Right atrium auricular region (tissue), 2 donors: ENCODE measurements at regions not wholly inside any gene's neighbourhood (a gene's known extent, or its start where the extent isn't known, plus 50 kb on each side); places are given as distances from the start of the nearest gene placed in this dataset.
"Not testable (repeated sequence)": the region's sequence is repeated elsewhere in the genome, so short reads cannot be mapped to it uniquely, and the experiment has no call there.

Source experiments
- DNase-seq: peaks from one replicate; pipeline ENCODE4 v3.0.0-alpha.2; 2019; ENCODE audit warnings: low spot score
- H3K27ac ChIP-seq, 2 donors: fragments of 200-600 bp; sonication (generic); 1 replicate in 1 of 2; 2 replicates in 1 of 2; pipeline ENCODE4 v1.5.1; 2016 to 2019
- H3K27me3 ChIP-seq, 2 donors: fragments of 200-600 bp; sonication (generic); one replicate each; pipeline versions ENCODE4 v1.5.1 to v1.6.0; 2017 to 2019
- H3K36me3 ChIP-seq: fragments of 200-600 bp; sonication (generic); one replicate; pipeline ENCODE4 v1.5.1; 2016
- H3K4me1 ChIP-seq, 2 donors: fragments of 200-600 bp; sonication (generic); one replicate each; pipeline versions ENCODE4 v1.5.1 to v1.6.0; 2017 to 2019
- H3K4me3 ChIP-seq, 2 donors: fragments of 200-600 bp; sonication (generic); 1 replicate in 1 of 2; 2 replicates in 1 of 2; pipeline ENCODE4 v1.5.1; 2017 to 2019; ENCODE audit warnings: mild to moderate bottlenecking in 1 of 2, moderate library complexity in 1 of 2
- H3K9me3 ChIP-seq, 2 donors: fragments of 200-600 bp; sonication (generic); one replicate each; pipeline ENCODE4 v1.5.1; 2019
- CTCF ChIP-seq, 2 donors: fragments of 200-600 bp; sonication (generic); IDR thresholded peaks; one replicate each; pipeline ENCODE4 v1.5.1; 2019; ENCODE audit warnings: antibody characterized with exemption in 2 of 2

- Histone ChIP-seq H3K4me3 (no peak overlapping the region), H3K4me1 (no peaks in the 10 kb centered on the region), H3K9me3 (no peaks in the 10 kb centered on the region), H3K27me3 (no peaks in the 10 kb centered on the region), H3K27ac (no peak overlapping the region), H3K36me3 (no peaks in the 10 kb centered on the region)
- DNase-seq = no peak
- no peak for TF ChIP-seq CTCF (IDR thresholded peaks at IDR 0.05)
Observed at GRCh38 chr14:44732144-44732543, 225.1 kb upstream of the FSCB start.

GRCh38 chr14:44730860-44731259, 223.8 kb upstream of the FSCB start:
- no peaks in the 10 kb centered on the region for H3K9me3 ChIP-seq
- no peaks in the 10 kb centered on the region for H3K27me3 ChIP-seq
- H3K36me3 ChIP-seq = no peaks in the 10 kb centered on the region
- H3K4me3 ChIP-seq = no peak overlapping the region
- DNase-seq = no peak
- no peaks in the 10 kb centered on the region for H3K4me1 ChIP-seq
- no peak overlapping the region for H3K27ac ChIP-seq
- TF ChIP-seq CTCF (IDR thresholded peaks at IDR 0.05) = no peak

- H3K27me3 ChIP-seq, H3K4me1 ChIP-seq, H3K4me3 ChIP-seq, H3K27ac ChIP-seq, H3K36me3 ChIP-seq, DNase-seq: not testable (repeated sequence)
- H3K9me3 ChIP-seq = peaks cover 0 to 29% of the 10 kb centered on the region in 2 donors
Observed at GRCh38 chr14:44721395-44721794, 214.3 kb upstream of the FSCB start.

- peaks cover 0 to 29% of the 10 kb centered on the region in 2 donors for H3K9me3 ChIP-seq
- no peaks in the 10 kb centered on the region for H3K4me1 ChIP-seq
- H3K36me3 ChIP-seq = no peaks in the 10 kb centered on the region
Observed at GRCh38 chr14:44720707-44721106, 213.6 kb upstream of the FSCB start.

GRCh38 chr14:44712024-44712815, 205.1 kb upstream of the FSCB start:
- no peak overlapping the region for H3K27ac ChIP-seq
- no peaks in the 10 kb centered on the region for H3K36me3 ChIP-seq
- no peaks in the 10 kb centered on the region for H3K27me3 ChIP-seq
- H3K4me1 ChIP-seq = no peaks in the 10 kb centered on the region
- no peak overlapping the region for H3K4me3 ChIP-seq
- no peak for DNase-seq
- no peak for TF ChIP-seq CTCF (IDR thresholded peaks at IDR 0.05)
- H3K9me3 ChIP-seq = no peaks in the 10 kb centered on the region

More at GRCh38 chr14:44720707-44721106, 213.6 kb upstream of the FSCB start:
- no peak overlapping the region for H3K27ac ChIP-seq
- H3K4me3 ChIP-seq = no peak overlapping the region
- no peak for TF ChIP-seq CTCF (IDR thresholded peaks at IDR 0.05)
- DNase-seq = no peak
- H3K27me3 ChIP-seq = no peaks in the 10 kb centered on the region

GRCh38 chr14:44701563-44702263, 194.6 kb upstream of the FSCB start:
- H3K27me3 ChIP-seq = no peaks in the 10 kb centered on the region
- no peak overlapping the region for H3K27ac ChIP-seq
- no peak for DNase-seq
- H3K36me3 ChIP-seq = no peaks in the 10 kb centered on the region
- no peaks in the 10 kb centered on the region for H3K4me1 ChIP-seq
- peaks cover 0 to 10% of the 10 kb centered on the region in 2 donors for H3K9me3 ChIP-seq
- no peak overlapping the region for H3K4me3 ChIP-seq
- no peak for TF ChIP-seq CTCF (IDR thresholded peaks at IDR 0.05)
